SU-DHL-6 (cell line): ENCODE measurements at regions not wholly inside any gene's neighbourhood (a gene's known extent, or its start where the extent isn't known, plus 50 kb on each side); places are given as distances from the start of the nearest gene placed in this dataset.

Source experiments
- CTCF ChIP-seq: fragments of 200-600 bp; sonication (generic); IDR thresholded peaks from one replicate; pipeline ENCODE4 v1.5.1; 2017; ENCODE audit warnings: antibody characterized with exemption, mild to moderate bottlenecking, low read length, moderate library complexity; ENCODE audit not compliant: insufficient read depth, poor library complexity, severe bottlenecking
- EZH2phosphoT487 ChIP-seq: fragments of 200-600 bp; sonication (generic), shearing (Covaris generic); conservative IDR thresholded peaks from 2 replicates; pipeline ENCODE4 v1.6.1; 2018; ENCODE audit warnings: mild to moderate bottlenecking, antibody characterized with exemption, low read length, moderate library complexity, mixed read lengths

DNA sequence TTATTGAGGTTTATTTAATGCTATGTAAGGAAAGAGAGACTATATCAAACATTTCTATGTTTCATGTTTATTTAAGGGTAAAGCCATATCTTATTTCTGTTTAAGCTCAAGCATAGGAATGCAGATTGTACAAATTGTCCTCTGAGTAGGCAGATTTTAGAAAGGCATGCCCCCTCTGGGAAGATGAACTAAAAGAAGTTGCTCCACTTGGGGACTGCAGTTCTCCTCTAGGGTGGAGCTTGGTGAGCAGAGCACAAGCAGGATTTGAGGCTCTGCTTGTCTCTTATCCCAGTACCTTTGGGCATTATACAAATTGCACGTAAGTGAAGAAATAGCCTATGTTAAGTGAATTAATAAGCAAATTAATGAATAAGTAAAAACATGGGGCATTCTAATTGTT is 96.2 kb upstream of the PDE3A start:
- TF ChIP-seq CTCF, result no peak
- no peak for TF ChIP-seq EZH2phosphoT487
